Naive thymus-derived CD4-positive, alpha-beta T cell (primary cell): ENCODE measurements at regions not wholly inside any gene's neighbourhood (a gene's known extent, or its start where the extent isn't known, plus 50 kb on each side); places are given as distances from the start of the nearest gene placed in this dataset.
A peak's percentile ranks its signal among the peaks of the same experiment; 100 is the strongest.

Experiments
- ATAC-seq: fragments of 150-1000 bp; cut with Tn5 transposase; 2 replicates; pipeline ENCODE4 v1.10.0; 2021; ENCODE audit warnings: mild to moderate bottlenecking, moderate library complexity
- CTCF ChIA-PET: fragments of 350-600 bp; sonication (Branson Sonifier 250); formaldehyde crosslinking; loops from one replicate; lab custom pipeline; 2021; ENCODE audit warnings: antibody characterized with exemption; lab: Charles Lee
- POLR2A ChIA-PET: fragments of 350-600 bp; sonication (Branson Sonifier 250); formaldehyde crosslinking; loops from one replicate; lab custom pipeline; 2021; ENCODE audit warnings: antibody characterized with exemption, inconsistent platforms; lab: Charles Lee
- DNase-seq, 9 donors: peaks; one replicate each; pipeline versions ENCODE4 v3.0.0 to v3.0.0-alpha.2; 2020 to 2022; ENCODE audit warnings: mixed read lengths in 1 of 9
- H3K27ac ChIP-seq: one replicate; pipeline ENCODE4 v1.7.0; 2013; ENCODE audit warnings: mild to moderate bottlenecking, low read depth, low read length, moderate library complexity
- H3K27me3 ChIP-seq, 2 donors: one replicate each; pipeline ENCODE4 v1.7.0; 2013; ENCODE audit warnings: low read length in 2 of 2, mild to moderate bottlenecking in 2 of 2, moderate library complexity in 2 of 2; ENCODE audit not compliant: control insufficient read depth in 2 of 2, insufficient read depth in 2 of 2
- H3K36me3 ChIP-seq, 3 experiments: 1 replicate in 2 of 3; 2 replicates in 1 of 3; pipeline ENCODE4 v1.7.0; 2013; ENCODE audit warnings: low read length in 3 of 3, mild to moderate bottlenecking in 3 of 3, moderate library complexity in 1 of 3; ENCODE audit not compliant: insufficient read depth in 3 of 3, control insufficient read depth in 2 of 3
- H3K4me1 ChIP-seq, 2 donors: one replicate each; pipeline ENCODE4 v1.7.0; 2013; ENCODE audit warnings: low read length in 2 of 2, mild to moderate bottlenecking in 2 of 2, moderate library complexity in 1 of 2; ENCODE audit not compliant: control insufficient read depth in 2 of 2, insufficient read depth in 2 of 2
- H3K4me3 ChIP-seq: 2 replicates; pipeline ENCODE4 v1.7.0; 2013; ENCODE audit warnings: mild to moderate bottlenecking, low read length
- H3K9me3 ChIP-seq, 3 experiments: 1 replicate in 2 of 3; 2 replicates in 1 of 3; pipeline ENCODE4 v1.7.0; 2013; ENCODE audit warnings: low read length in 3 of 3; ENCODE audit not compliant: control insufficient read depth in 2 of 3
- H3K27ac Mint-ChIP-seq, 9 donors: one replicate each; pipeline ENCODE4 v1.8.0; 2020 to 2022; ENCODE audit warnings: mixed read lengths in 9 of 9, mild to moderate bottlenecking in 8 of 9, moderate library complexity in 5 of 9, inconsistent platforms in 2 of 9
- H3K27me3 Mint-ChIP-seq, 5 donors: one replicate each; pipeline ENCODE4 v1.8.0; 2021 to 2022; ENCODE audit warnings: mixed read lengths in 5 of 5, mild to moderate bottlenecking in 1 of 5
- H3K36me3 Mint-ChIP-seq, 5 donors: one replicate each; pipeline ENCODE4 v1.8.0; 2020 to 2022; ENCODE audit warnings: mixed read lengths in 5 of 5, mild to moderate bottlenecking in 3 of 5, inconsistent platforms in 1 of 5
- H3K4me1 Mint-ChIP-seq, 7 donors: one replicate each; pipeline ENCODE4 v1.8.0; 2020 to 2022; ENCODE audit warnings: mixed read lengths in 7 of 7, mild to moderate bottlenecking in 3 of 7, inconsistent platforms in 1 of 7
- H3K4me3 Mint-ChIP-seq, 10 donors: one replicate each; pipeline ENCODE4 v1.8.0; 2020 to 2022; ENCODE audit warnings: mild to moderate bottlenecking in 10 of 10, mixed read lengths in 10 of 10, moderate library complexity in 6 of 10, inconsistent platforms in 2 of 10
- H3K9me3 Mint-ChIP-seq, 11 donors: one replicate each; pipeline ENCODE4 v1.8.0; 2020 to 2022; ENCODE audit warnings: mixed read lengths in 11 of 11, mild to moderate bottlenecking in 4 of 11, inconsistent platforms in 1 of 11, moderate library complexity in 1 of 11
- intact Hi-C, 2 donors: fragments of 100-400 bp; cut with micrococcal nuclease; formaldehyde crosslinking; loops; one replicate each; pipeline ENCODE4 v1.15.1; 2023

DNA sequence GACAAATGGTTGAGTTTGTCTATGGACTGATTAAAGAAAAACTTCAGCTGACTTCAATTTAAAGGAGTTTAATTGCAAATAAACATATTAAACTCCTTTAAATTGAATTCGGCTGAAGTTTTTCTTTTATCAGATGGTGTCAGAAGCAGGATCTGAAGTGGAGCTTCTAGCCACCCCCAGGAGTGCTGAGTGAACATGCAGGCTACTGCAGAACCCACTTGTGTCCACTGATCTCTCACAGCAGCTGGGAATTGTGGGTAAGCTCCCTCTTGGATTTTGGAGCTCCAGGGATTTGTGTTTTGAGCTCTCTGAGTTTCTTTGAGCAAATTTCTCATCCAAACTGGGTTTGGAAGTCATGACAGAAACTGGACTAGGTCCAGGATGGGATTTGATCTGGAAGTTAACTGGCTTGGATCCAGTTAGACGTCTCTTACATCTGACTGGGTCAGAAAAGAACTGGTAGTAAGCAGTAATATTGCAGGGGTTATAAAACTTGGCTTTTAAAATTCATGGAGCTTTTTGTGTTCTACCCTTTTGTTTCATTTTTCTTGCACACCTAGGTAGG, 95.8 kb upstream of the UST start:
- no peaks in the 10 kb centered on the region for H3K9me3 ChIP-seq
- no peaks in the 10 kb centered on the region for H3K27me3 ChIP-seq
- no peak overlapping the region for H3K27ac ChIP-seq
- no peak overlapping the region for H3K4me3 Mint-ChIP-seq
- H3K4me1 ChIP-seq = no peaks in the 10 kb centered on the region
- H3K27ac Mint-ChIP-seq = no peak overlapping the region
- CTCF ChIA-PET = no interaction called here
- ATAC-seq (no peak), DNase-seq (no peak)
- POLR2A ChIA-PET = no interaction called here
- H3K9me3 Mint-ChIP-seq = peaks cover 3 to 11% (median 7%) of the 10 kb centered on the region in 11 donors
- H3K36me3 ChIP-seq = no peaks in the 10 kb centered on the region
- H3K4me3 ChIP-seq = no peak overlapping the region
- intact Hi-C loops = no loop called here
- peaks cover 3 to 17% (median 15%) of the 10 kb centered on the region in 5 donors for H3K27me3 Mint-ChIP-seq
- H3K36me3 Mint-ChIP-seq = peaks cover 0 to 4% (median 0%) of the 10 kb centered on the region in 5 donors
- H3K4me1 Mint-ChIP-seq = no peaks in the 10 kb centered on the region

DNA sequence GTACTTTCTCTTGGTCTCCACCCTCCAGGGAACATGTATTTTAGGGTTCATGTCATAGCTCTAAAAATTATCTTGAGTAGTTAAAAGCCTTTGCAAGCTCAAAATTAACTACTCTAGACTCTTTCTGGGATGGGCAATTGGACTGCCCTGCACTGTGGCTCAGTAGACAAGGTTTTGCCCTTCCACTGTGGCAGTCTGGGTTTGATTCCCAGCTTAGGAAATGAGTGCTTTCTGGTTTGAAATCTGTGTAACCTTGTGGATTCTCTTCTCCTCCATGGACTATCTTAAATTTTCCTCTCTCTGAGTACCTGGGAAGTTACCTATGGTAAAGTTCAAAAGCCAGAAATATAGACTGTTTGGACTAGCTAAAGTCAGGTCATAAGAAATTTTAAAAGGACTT, 94.6 kb upstream of the UST start:
- ATAC-seq = no peak
- H3K4me3 ChIP-seq = no peak overlapping the region
- Mint-ChIP-seq H3K4me3 (no peak overlapping the region), H3K4me1 (peaks cover 0 to 1% (median 0%) of the 10 kb centered on the region in 7 donors), H3K27me3 (peaks cover 3 to 18% (median 15%) of the 10 kb centered on the region in 5 donors), H3K9me3 (peaks cover 3 to 15% (median 7%) of the 10 kb centered on the region in 11 donors), H3K36me3 (peaks cover 0 to 4% (median 0%) of the 10 kb centered on the region in 5 donors), H3K27ac (no peak overlapping the region)
- peaks cover 0 to 3% of the 10 kb centered on the region in 2 donors for H3K27me3 ChIP-seq
- CTCF ChIA-PET = no interaction called here
- H3K36me3 ChIP-seq = no peaks in the 10 kb centered on the region
- no peaks in the 10 kb centered on the region for H3K4me1 ChIP-seq
- H3K27ac ChIP-seq = no peak overlapping the region
- intact Hi-C loops = no loop called here
- H3K9me3 ChIP-seq = no peaks in the 10 kb centered on the region
- DNase-seq = no peak
- POLR2A ChIA-PET = no interaction called here

DNA sequence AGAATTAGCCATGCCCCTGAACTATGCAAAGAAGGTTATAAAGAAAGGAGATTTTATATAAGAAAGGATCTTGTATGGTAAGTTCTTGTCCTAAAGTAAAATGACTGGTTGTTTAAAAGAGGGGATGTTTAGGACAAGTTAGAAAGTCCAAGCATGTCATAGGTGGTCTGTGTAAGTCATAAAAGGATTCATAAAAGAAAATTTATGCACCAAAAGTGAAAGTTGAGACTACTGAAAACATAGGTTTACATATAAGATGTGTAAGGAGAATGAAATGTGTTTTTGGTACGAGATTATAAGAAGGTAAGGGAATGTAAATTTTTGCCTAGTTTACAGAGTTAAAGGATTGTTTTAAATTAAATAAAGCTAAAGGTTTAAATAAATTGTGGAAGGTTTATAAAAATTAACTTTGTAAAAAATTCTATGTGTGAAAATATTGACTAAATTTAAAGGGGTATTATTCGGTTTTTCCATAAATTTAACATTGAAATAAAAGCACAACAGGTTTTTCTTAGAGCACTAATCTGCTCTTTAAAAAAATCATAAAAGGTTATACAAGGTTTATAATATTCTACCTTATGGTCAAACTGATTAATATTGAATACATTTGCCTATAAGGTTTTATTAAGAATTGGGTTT, 93.6 kb upstream of the UST start:
- Histone ChIP-seq H3K9me3 (no peaks in the 10 kb centered on the region), H3K4me1 (no peaks in the 10 kb centered on the region), H3K27me3 (peaks cover 0 to 3% of the 10 kb centered on the region in 2 donors), H3K36me3 (no peaks in the 10 kb centered on the region), H3K4me3 (no peak overlapping the region), H3K27ac (no peak overlapping the region)
- H3K27ac Mint-ChIP-seq = no peak overlapping the region
- POLR2A ChIA-PET = no interaction called here
- peaks cover 3 to 15% (median 7%) of the 10 kb centered on the region in 11 donors for H3K9me3 Mint-ChIP-seq
- intact Hi-C loops = no loop called here
- CTCF ChIA-PET = no interaction called here
- peaks cover 0 to 4% (median 0%) of the 10 kb centered on the region in 5 donors for H3K36me3 Mint-ChIP-seq
- H3K4me1 Mint-ChIP-seq = peaks cover 0 to 1% (median 0%) of the 10 kb centered on the region in 7 donors
- no peak for DNase-seq
- H3K27me3 Mint-ChIP-seq = peaks cover 3 to 17% (median 13%) of the 10 kb centered on the region in 5 donors
- H3K4me3 Mint-ChIP-seq = no peak overlapping the region
- no peak for ATAC-seq

DNA sequence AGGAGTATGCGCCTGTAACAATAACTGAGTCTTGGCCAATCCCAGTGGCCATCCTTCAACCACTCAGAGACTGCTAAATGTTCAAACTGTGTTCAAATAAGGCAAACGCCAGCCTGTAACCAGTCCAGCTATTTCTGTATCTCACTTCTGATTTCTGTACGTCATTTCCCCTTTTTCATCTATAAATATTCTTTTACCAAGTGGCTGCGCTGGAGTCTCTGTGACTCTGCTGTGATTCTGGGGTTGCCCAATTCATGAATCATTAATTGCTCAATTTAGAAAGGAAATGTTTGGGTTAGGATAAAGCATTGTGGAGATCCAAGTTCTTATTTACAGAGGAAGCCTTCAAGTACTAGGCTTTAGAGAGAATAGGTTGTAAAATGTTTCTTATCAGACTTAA, 89.8 kb upstream of the UST start:
- intact Hi-C loops = no loop called here
- H3K27ac Mint-ChIP-seq = no peak overlapping the region
- peaks cover 0 to 1% (median 0%) of the 10 kb centered on the region in 7 donors for H3K4me1 Mint-ChIP-seq
- peaks cover 6 to 10% (median 7%) of the 10 kb centered on the region in 5 donors for H3K27me3 Mint-ChIP-seq
- H3K36me3 ChIP-seq = no peaks in the 10 kb centered on the region
- ATAC-seq (peak; percentile 89), DNase-seq (no peak)
- H3K4me1 ChIP-seq = no peaks in the 10 kb centered on the region
- H3K4me3 ChIP-seq = no peak overlapping the region
- peaks cover 0 to 3% (median 0%) of the 10 kb centered on the region in 5 donors for H3K36me3 Mint-ChIP-seq
- ChIA-PET CTCF (no interaction called here), POLR2A (no interaction called here)
- H3K9me3 ChIP-seq = no peaks in the 10 kb centered on the region
- H3K27me3 ChIP-seq = peaks cover 0 to 3% of the 10 kb centered on the region in 2 donors
- H3K27ac ChIP-seq = no peak overlapping the region
- H3K4me3 Mint-ChIP-seq = no peak overlapping the region
- peaks cover 0 to 22% (median 10%) of the 10 kb centered on the region in 11 donors for H3K9me3 Mint-ChIP-seq

DNA sequence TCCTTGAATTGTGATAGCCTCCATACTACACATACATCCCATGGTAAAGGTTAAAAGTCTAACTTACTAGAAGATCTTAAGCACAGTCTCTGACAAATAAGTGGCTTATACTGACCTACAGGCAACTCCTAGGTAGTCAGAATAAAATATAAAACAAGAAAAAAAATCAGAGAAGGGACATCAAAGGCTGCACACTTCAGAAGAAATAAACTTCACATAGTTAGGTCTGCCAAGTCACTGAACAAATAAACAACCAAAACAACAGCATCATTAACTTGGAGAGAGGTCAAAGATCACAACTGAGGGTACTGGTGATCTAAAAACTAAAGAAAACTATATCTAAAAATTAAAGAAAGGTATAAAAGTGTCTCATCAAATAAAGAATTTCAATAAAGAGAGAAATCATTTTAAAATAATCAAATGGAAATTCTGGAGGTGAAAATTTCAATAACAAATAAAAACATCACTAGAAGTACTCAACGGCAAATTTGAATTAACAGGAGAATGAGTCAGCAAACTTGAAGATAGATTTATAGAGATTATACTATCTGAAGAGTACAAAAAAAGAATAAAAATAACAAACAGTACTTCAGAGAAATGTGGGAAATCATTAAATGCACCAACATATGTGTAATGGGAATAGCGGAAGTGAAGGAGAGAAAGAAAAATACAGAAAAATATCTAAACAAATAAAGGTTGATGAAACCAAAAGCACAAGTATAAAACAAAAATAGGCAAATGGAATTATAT, 88.0 kb upstream of the UST start:
- no peak overlapping the region for H3K27ac ChIP-seq
- no peaks in the 10 kb centered on the region for H3K36me3 ChIP-seq
- H3K9me3 ChIP-seq = no peaks in the 10 kb centered on the region
- H3K4me1 ChIP-seq = no peaks in the 10 kb centered on the region
- ChIA-PET CTCF (no interaction called here), POLR2A (no interaction called here)
- peaks cover 0 to 1% (median 0%) of the 10 kb centered on the region in 7 donors for H3K4me1 Mint-ChIP-seq
- H3K9me3 Mint-ChIP-seq = peaks cover 0 to 12% (median 7%) of the 10 kb centered on the region in 11 donors
- no peak overlapping the region for H3K27ac Mint-ChIP-seq
- ATAC-seq (no peak), DNase-seq (no peak)
- no peak overlapping the region for H3K4me3 Mint-ChIP-seq
- intact Hi-C loops = no loop called here
- H3K27me3 Mint-ChIP-seq = peaks cover 0 to 10% (median 7%) of the 10 kb centered on the region in 5 donors
- no peak overlapping the region for H3K4me3 ChIP-seq
- H3K27me3 ChIP-seq = peaks cover 0 to 3% of the 10 kb centered on the region in 2 donors
- H3K36me3 Mint-ChIP-seq = no peaks in the 10 kb centered on the region

DNA sequence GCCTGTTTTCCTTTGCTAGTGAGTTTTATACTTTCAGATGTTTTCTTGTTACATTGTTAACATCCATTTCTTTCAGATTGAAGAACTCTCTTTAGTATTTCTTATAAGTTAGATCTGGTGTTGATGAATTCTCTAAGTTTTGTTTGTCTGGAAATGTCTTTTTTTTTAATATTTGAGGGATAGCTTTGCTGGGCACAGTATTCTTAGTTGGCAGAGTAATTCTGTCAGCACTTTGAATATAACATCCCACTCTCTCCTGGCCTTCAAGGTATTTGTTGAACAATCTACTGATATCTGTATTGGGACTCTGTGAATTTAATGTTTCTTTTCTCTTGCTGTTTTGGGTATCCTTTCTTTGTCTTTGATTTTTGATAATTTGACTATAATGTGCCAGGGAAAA, 79.4 kb upstream of the UST start:
- ChIA-PET POLR2A (no interaction called here), CTCF (no interaction called here)
- Histone ChIP-seq H3K4me3 (no peak overlapping the region), H3K36me3 (no peaks in the 10 kb centered on the region), H3K9me3 (peaks cover 0 to 16% (median 0%) of the 10 kb centered on the region in 3 experiments), H3K27me3 (no peaks in the 10 kb centered on the region), H3K4me1 (no peaks in the 10 kb centered on the region), H3K27ac (no peak overlapping the region)
- DNase-seq (no peak), ATAC-seq (no peak)
- H3K4me1 Mint-ChIP-seq = no peaks in the 10 kb centered on the region
- intact Hi-C loops = no loop called here
- H3K9me3 Mint-ChIP-seq = peaks cover 18 to 70% (median 33%) of the 10 kb centered on the region in 11 donors
- H3K36me3 Mint-ChIP-seq = peaks cover 0 to 8% (median 5%) of the 10 kb centered on the region in 5 donors
- peaks cover 0 to 6% (median 0%) of the 10 kb centered on the region in 5 donors for H3K27me3 Mint-ChIP-seq
- H3K4me3 Mint-ChIP-seq = no peak overlapping the region
- no peak overlapping the region for H3K27ac Mint-ChIP-seq
